ENCODE measurements at regions not wholly inside any gene's neighbourhood (a gene's known extent, or its start where the extent isn't known, plus 50 kb on each side); places are given as distances from the start of the nearest gene placed in this dataset.

GRCh38 chr5:106875591-106876297 is 795.0 kb downstream of the EFNA5 start:
- no peak for DNase-seq

GRCh38 chr5:106874974-106875373 is 795.8 kb downstream of the EFNA5 start:
- DNase-seq: no peak

GRCh38 chr5:106874531-106874930 is 796.2 kb downstream of the EFNA5 start:
- DNase-seq: no peak

GRCh38 chr5:106873568-106873967 is 797.2 kb downstream of the EFNA5 start:
- no peak for DNase-seq

- DNase-seq: no peak
These were observed 805.5 kb downstream of the EFNA5 start for GRCh38 chr5:106865279-106865678.

- DNase-seq: no peak
These were observed 808.1 kb downstream of the EFNA5 start for GRCh38 chr5:106862450-106863193.

GRCh38 chr5:106860398-106861044 is 810.2 kb downstream of the EFNA5 start:
- no peak for DNase-seq

GRCh38 chr5:106858616-106859015 is 812.1 kb downstream of the EFNA5 start:
- no peak for DNase-seq

- DNase-seq: no peak
These were observed 815.8 kb downstream of the EFNA5 start for GRCh38 chr5:106854922-106855321.

- no peak for DNase-seq
These were observed 816.5 kb downstream of the EFNA5 start for GRCh38 chr5:106854105-106854687.

GRCh38 chr5:106853266-106853665 is 817.5 kb downstream of the EFNA5 start:
- no peak for DNase-seq

- no peak for DNase-seq
These were observed 821.5 kb downstream of the EFNA5 start for GRCh38 chr5:106849266-106849665.

GRCh38 chr5:106843812-106844416 is 826.8 kb downstream of the EFNA5 start:
- DNase-seq: no peak

- DNase-seq: no peak
These were observed 837.2 kb downstream of the EFNA5 start for GRCh38 chr5:106833517-106833916.

- no peak for DNase-seq
These were observed 843.7 kb downstream of the EFNA5 start for GRCh38 chr5:106827061-106827460.

- DNase-seq: no peak
These were observed 845.4 kb downstream of the EFNA5 start for GRCh38 chr5:106825374-106825773.

- DNase-seq: no peak
These were observed 847.9 kb downstream of the EFNA5 start for GRCh38 chr5:106822851-106823250.

- DNase-seq: no peak
These were observed 852.2 kb downstream of the EFNA5 start for GRCh38 chr5:106818552-106818951.

- no peak for DNase-seq
These were observed 855.8 kb downstream of the EFNA5 start for GRCh38 chr5:106814961-106815360.

- DNase-seq: no peak
These were observed 869.2 kb downstream of the EFNA5 start for GRCh38 chr5:106801554-106801953.

- DNase-seq: no peak
These were observed 872.7 kb downstream of the EFNA5 start for GRCh38 chr5:106797996-106798395.

GRCh38 chr5:106796081-106796480 is 874.7 kb downstream of the EFNA5 start:
- DNase-seq: no peak

GRCh38 chr5:106784846-106785245 is 885.9 kb downstream of the EFNA5 start:
- no peak for DNase-seq
